Adrenal gland (tissue), 5 donors: ENCODE measurements at regions not wholly inside any gene's neighbourhood (a gene's known extent, or its start where the extent isn't known, plus 50 kb on each side); places are given as distances from the start of the nearest gene placed in this dataset.

Source experiments
- POLR2A ChIP-seq, 2 donors: fragments of 450-650 bp; IDR thresholded peaks; one replicate each; pipeline ENCODE4 v1.6.1; 2017; ENCODE audit warnings: antibody characterized with exemption in 2 of 2, mild to moderate bottlenecking in 2 of 2, moderate library complexity in 1 of 2
- TF ChIP-seq, protein P1 (sequence below), 6 experiments: fragments of 450-650 bp in 4 of 6; fragments of 200-600 bp in 2 of 6; sonication (generic) in 1 of 6; IDR thresholded peaks; 1 replicate in 5 of 6; 2 replicates in 1 of 6; pipeline versions ENCODE4 v1.5.1 to v1.8.0; 2016 to 2021; ENCODE audit warnings: antibody characterized with exemption in 6 of 6, mild to moderate bottlenecking in 2 of 6, moderate library complexity in 1 of 6
- donor health status: DM: no; HTN: no; CAD: no.

DNA sequence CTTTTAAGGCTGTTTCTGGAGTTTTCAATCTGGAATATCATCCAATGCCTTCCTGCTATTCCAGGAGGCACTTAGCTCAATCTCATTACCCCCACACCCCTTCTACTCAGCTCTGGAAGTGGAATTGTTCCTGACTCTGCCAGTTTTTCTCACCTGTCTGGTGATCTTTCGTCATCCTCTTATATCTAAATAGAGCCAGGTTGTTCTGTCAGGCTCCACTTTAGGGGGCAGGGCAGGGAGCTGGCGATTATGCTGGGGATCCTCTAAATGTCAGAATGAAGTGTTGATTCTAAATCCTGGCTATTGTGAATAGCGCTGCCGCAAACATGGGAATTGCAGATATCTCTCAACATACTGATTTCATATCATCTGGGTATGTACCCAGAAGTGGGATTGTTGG, 63.6 kb upstream of the ETV3 start:
- TF ChIP-seq POLR2A (IDR thresholded peaks at IDR 0.05): no peak
- TF ChIP-seq, protein P1, sequence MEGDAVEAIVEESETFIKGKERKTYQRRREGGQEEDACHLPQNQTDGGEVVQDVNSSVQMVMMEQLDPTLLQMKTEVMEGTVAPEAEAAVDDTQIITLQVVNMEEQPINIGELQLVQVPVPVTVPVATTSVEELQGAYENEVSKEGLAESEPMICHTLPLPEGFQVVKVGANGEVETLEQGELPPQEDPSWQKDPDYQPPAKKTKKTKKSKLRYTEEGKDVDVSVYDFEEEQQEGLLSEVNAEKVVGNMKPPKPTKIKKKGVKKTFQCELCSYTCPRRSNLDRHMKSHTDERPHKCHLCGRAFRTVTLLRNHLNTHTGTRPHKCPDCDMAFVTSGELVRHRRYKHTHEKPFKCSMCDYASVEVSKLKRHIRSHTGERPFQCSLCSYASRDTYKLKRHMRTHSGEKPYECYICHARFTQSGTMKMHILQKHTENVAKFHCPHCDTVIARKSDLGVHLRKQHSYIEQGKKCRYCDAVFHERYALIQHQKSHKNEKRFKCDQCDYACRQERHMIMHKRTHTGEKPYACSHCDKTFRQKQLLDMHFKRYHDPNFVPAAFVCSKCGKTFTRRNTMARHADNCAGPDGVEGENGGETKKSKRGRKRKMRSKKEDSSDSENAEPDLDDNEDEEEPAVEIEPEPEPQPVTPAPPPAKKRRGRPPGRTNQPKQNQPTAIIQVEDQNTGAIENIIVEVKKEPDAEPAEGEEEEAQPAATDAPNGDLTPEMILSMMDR (IDR thresholded peaks at IDR 0.05): no peak
